Activated B cell treated with CpG ODN at 0.5 μM for 24 hours (primary cell): ENCODE measurements at regions not wholly inside any gene's neighbourhood (a gene's known extent, or its start where the extent isn't known, plus 50 kb on each side); places are given as distances from the start of the nearest gene placed in this dataset.

ENCODE experiments used
- ATAC-seq: fragments of 200-7000 bp; cut with Tn5 transposase; one replicate; pipeline ENCODE4 v1.10.0; 2021; ENCODE audit warnings: low read depth, mild to moderate bottlenecking, moderate library complexity
- CTCF ChIA-PET: fragments of 350-600 bp; sonication (Branson Sonifier 250); formaldehyde crosslinking; loops from one replicate; lab custom pipeline; 2021; ENCODE audit warnings: antibody characterized with exemption; lab: Charles Lee
- POLR2A ChIA-PET: fragments of 350-600 bp; sonication (Branson Sonifier 250); formaldehyde crosslinking; loops from one replicate; lab custom pipeline; 2021; ENCODE audit warnings: antibody characterized with exemption; lab: Charles Lee
- DNase-seq: peaks from one replicate; pipeline ENCODE4 v3.0.0; 2022
- H3K27ac Mint-ChIP-seq: one replicate; pipeline ENCODE4 v1.8.0; 2020; ENCODE audit warnings: mixed read lengths
- H3K27me3 Mint-ChIP-seq: one replicate; pipeline ENCODE4 v1.8.0; 2021; ENCODE audit warnings: mixed read lengths
- H3K36me3 Mint-ChIP-seq: one replicate; pipeline ENCODE4 v1.8.0; 2021; ENCODE audit warnings: low read depth, mixed read lengths
- H3K4me1 Mint-ChIP-seq: one replicate; pipeline ENCODE4 v1.8.0; 2021; ENCODE audit warnings: mixed read lengths
- H3K4me3 Mint-ChIP-seq: one replicate; pipeline ENCODE4 v1.8.0; 2020; ENCODE audit warnings: mild to moderate bottlenecking, mixed read lengths
- H3K9me3 Mint-ChIP-seq: one replicate; pipeline ENCODE4 v1.8.0; 2020; ENCODE audit warnings: mixed read lengths
- CTCF ChIP-seq: fragments of 200-600 bp; IDR thresholded peaks from one replicate; pipeline ENCODE4 v1.8.0; 2022; ENCODE audit warnings: antibody characterized with exemption, mild to moderate bottlenecking
- intact Hi-C: fragments of 100-400 bp; cut with micrococcal nuclease; formaldehyde crosslinking; loops from one replicate; pipeline ENCODE4 v1.15.1; 2024

- intact Hi-C loops: no loop called here
- Mint-ChIP-seq H3K9me3 (peaks cover 15% of the 10 kb centered on the region), H3K27me3 (peaks cover 4% of the 10 kb centered on the region), H3K27ac (no peak overlapping the region), H3K4me1 (no peaks in the 10 kb centered on the region), H3K36me3 (no peaks in the 10 kb centered on the region), H3K4me3 (no peak overlapping the region)
- DNase-seq (no peak), ATAC-seq (no peak)
- ChIA-PET CTCF (no interaction called here), POLR2A (no interaction called here)
- no peak for TF ChIP-seq CTCF
These were observed 254.2 kb downstream of the NAF1 start for GRCh38 chr4:162912482-162912881.

- Mint-ChIP-seq H3K36me3 (no peaks in the 10 kb centered on the region), H3K9me3 (peaks cover 16% of the 10 kb centered on the region), H3K27ac (no peak overlapping the region), H3K4me1 (no peaks in the 10 kb centered on the region), H3K4me3 (no peak overlapping the region), H3K27me3 (peaks cover 4% of the 10 kb centered on the region)
- intact Hi-C loops: no loop called here
- TF ChIP-seq CTCF: no peak
- ChIA-PET CTCF (no interaction called here), POLR2A (no interaction called here)
- ATAC-seq (no peak), DNase-seq (no peak)
These were observed 255.3 kb downstream of the NAF1 start for GRCh38 chr4:162911349-162911748.

- ChIA-PET POLR2A (no interaction called here), CTCF (no interaction called here)
- Mint-ChIP-seq H3K27me3 (peaks cover 4% of the 10 kb centered on the region), H3K4me1 (no peaks in the 10 kb centered on the region), H3K27ac (no peak overlapping the region), H3K36me3 (no peaks in the 10 kb centered on the region), H3K9me3 (peaks cover 9% of the 10 kb centered on the region), H3K4me3 (no peak overlapping the region)
- intact Hi-C loops: no loop called here
- no peak for TF ChIP-seq CTCF
- ATAC-seq (no peak), DNase-seq (no peak)
These were observed 256.7 kb downstream of the NAF1 start for GRCh38 chr4:162909952-162910351.

GRCh38 chr4:162894387-162894786 is 272.3 kb downstream of the NAF1 start:
- DNase-seq: no peak
- H3K4me1 Mint-ChIP-seq: peaks cover 14% of the 10 kb centered on the region
- H3K27ac Mint-ChIP-seq: no peak overlapping the region
- no peaks in the 10 kb centered on the region for H3K9me3 Mint-ChIP-seq
- no peak for ATAC-seq
- ChIA-PET CTCF (no interaction called here), POLR2A (no interaction called here)
- H3K27me3 Mint-ChIP-seq: peaks cover 3% of the 10 kb centered on the region
- no peak for TF ChIP-seq CTCF
- intact Hi-C loops: no loop called here
- no peaks in the 10 kb centered on the region for H3K36me3 Mint-ChIP-seq
- H3K4me3 Mint-ChIP-seq: no peak overlapping the region

- ATAC-seq: peak; percentile 79
- Mint-ChIP-seq H3K4me1 (peaks cover 14% of the 10 kb centered on the region), H3K27ac (no peak overlapping the region), H3K36me3 (no peaks in the 10 kb centered on the region), H3K27me3 (peaks cover 5% of the 10 kb centered on the region), H3K4me3 (peak overlapping the region; percentile 52), H3K9me3 (no peaks in the 10 kb centered on the region)
- no peak for TF ChIP-seq CTCF
- POLR2A ChIA-PET: interaction anchor here (0.7 kb wide), 1 partner anchor 1894 kb away, joined by 3 read pairs; no protein-coding TSS in a partner anchor
- no peak for DNase-seq
- CTCF ChIA-PET: no interaction called here
- intact Hi-C loops: loop anchor here (2.0 kb wide), 1 partner anchor 41 kb away; no protein-coding TSS in a partner anchor
These were observed 274.6 kb downstream of the NAF1 start for GRCh38 chr4:162891788-162892707.
